NCI-H524 (cell line): ENCODE measurements at regions not wholly inside any gene's neighbourhood (a gene's known extent, or its start where the extent isn't known, plus 50 kb on each side); places are given as distances from the start of the nearest gene placed in this dataset.
"Not testable (repeated sequence)": the region's sequence is repeated elsewhere in the genome, so short reads cannot be mapped to it uniquely, and the experiment has no call there.

Source experiments
- DNase-seq, 2 experiments: peaks; one replicate each; lab custom pipeline; 2025; lab: John Stamatoyannopoulos, UW

- no peak for DNase-seq
Observed at GRCh38 chr20:53856300-53857295, 213.8 kb downstream of the BCAS1 start.

- no peak for DNase-seq
Observed at GRCh38 chr20:53855733-53856132, 214.7 kb downstream of the BCAS1 start.

GRCh38 chr20:53854609-53854926, 215.8 kb downstream of the BCAS1 start:
- not testable (repeated sequence) for DNase-seq

GRCh38 chr20:53853111-53853713, 217.2 kb downstream of the BCAS1 start:
- peak; percentile 57 to 89 for DNase-seq

GRCh38 chr20:53852691-53853090, 217.7 kb downstream of the BCAS1 start:
- no peak for DNase-seq

- no peak for DNase-seq
Observed at GRCh38 chr20:53852014-53852413, 218.4 kb downstream of the BCAS1 start.

GRCh38 chr20:53850319-53850718, 220.1 kb downstream of the BCAS1 start:
- no peak for DNase-seq

GRCh38 chr20:53849471-53850059, 220.8 kb downstream of the BCAS1 start:
- no peak for DNase-seq

GRCh38 chr20:53848304-53848703, 222.1 kb downstream of the BCAS1 start:
- no peak for DNase-seq

GRCh38 chr20:53847837-53848170, 222.6 kb downstream of the BCAS1 start:
- DNase-seq, result no peak

- no peak for DNase-seq
Observed at GRCh38 chr20:53847139-53847836, 223.1 kb downstream of the BCAS1 start.

- DNase-seq, result no peak
Observed at GRCh38 chr20:53846640-53847039, 223.8 kb downstream of the BCAS1 start.

- no peak for DNase-seq
Observed at GRCh38 chr20:53845980-53846379, 224.4 kb downstream of the BCAS1 start.

GRCh38 chr20:53844259-53844658, 226.1 kb downstream of the BCAS1 start:
- no peak for DNase-seq

GRCh38 chr20:53843645-53844044, 226.7 kb downstream of the BCAS1 start:
- DNase-seq, result no peak

GRCh38 chr20:53842301-53843099, 227.9 kb downstream of the BCAS1 start:
- no peak for DNase-seq

GRCh38 chr20:53841741-53842140, 228.7 kb downstream of the BCAS1 start:
- DNase-seq, result no peak

GRCh38 chr20:53840532-53840931, 229.9 kb downstream of the BCAS1 start:
- peak in 1 of 2 experiments; percentile 36 for DNase-seq

GRCh38 chr20:53839423-53840176, 230.8 kb downstream of the BCAS1 start:
- DNase-seq, result no peak

GRCh38 chr20:53838311-53838868, 232.0 kb downstream of the BCAS1 start:
- DNase-seq, result no peak
